Liver (tissue), 8 donors: ENCODE measurements at regions not wholly inside any gene's neighbourhood (a gene's known extent, or its start where the extent isn't known, plus 50 kb on each side); places are given as distances from the start of the nearest gene placed in this dataset.

Source experiments
- DNase-seq: peaks from one replicate; pipeline ENCODE4 v3.0.0-alpha.2; 2017; ENCODE audit warnings: low spot score
- H3K27ac ChIP-seq, 2 donors: one replicate each; pipeline ENCODE4 v1.7.0; 2013; ENCODE audit warnings: inconsistent platforms in 2 of 2, low read length in 2 of 2, control low read depth in 1 of 2, low read depth in 1 of 2, mild to moderate bottlenecking in 1 of 2
- H3K27me3 ChIP-seq, 4 donors: one replicate each; pipeline versions ENCODE4 v1.6.1 to v1.7.0; 2013; ENCODE audit warnings: low read length in 3 of 4, inconsistent platforms in 1 of 4, mild to moderate bottlenecking in 1 of 4, moderate library complexity in 1 of 4; ENCODE audit not compliant: control insufficient read depth in 4 of 4, insufficient read depth in 4 of 4
- H3K36me3 ChIP-seq, 4 donors: one replicate each; pipeline versions ENCODE4 v1.6.1 to v1.7.0; 2013; ENCODE audit warnings: low read length in 3 of 4, mild to moderate bottlenecking in 3 of 4, low read depth in 1 of 4, moderate library complexity in 1 of 4; ENCODE audit not compliant: control insufficient read depth in 4 of 4, insufficient read depth in 3 of 4
- H3K4me1 ChIP-seq, 4 donors: one replicate each; pipeline versions ENCODE4 v1.6.1 to v1.7.0; 2013; ENCODE audit warnings: low read length in 3 of 4, mild to moderate bottlenecking in 3 of 4, moderate library complexity in 1 of 4; ENCODE audit not compliant: control insufficient read depth in 4 of 4, insufficient read depth in 4 of 4
- H3K4me3 ChIP-seq, 3 donors: one replicate each; pipeline versions ENCODE4 v1.6.1 to v1.7.0; 2013; ENCODE audit warnings: low read length in 3 of 3, control low read depth in 1 of 3, low read depth in 1 of 3, mild to moderate bottlenecking in 1 of 3
- H3K9ac ChIP-seq, 2 donors: one replicate each; pipeline ENCODE4 v1.7.0; 2013; ENCODE audit warnings: low read length in 2 of 2, mild to moderate bottlenecking in 2 of 2, moderate library complexity in 2 of 2, control low read depth in 1 of 2, low read depth in 1 of 2
- H3K9me3 ChIP-seq, 4 donors: one replicate each; pipeline versions ENCODE4 v1.6.1 to v1.7.0; 2013; ENCODE audit warnings: low read length in 3 of 4; ENCODE audit not compliant: control insufficient read depth in 4 of 4
- ATF3 ChIP-seq: IDR thresholded peaks from 2 replicates; pipeline ENCODE4 v1.6.1; 2016; ENCODE audit warnings: antibody characterized with exemption
- CTCF ChIP-seq: fragments of 150-350 bp; IDR thresholded peaks from 2 replicates; pipeline ENCODE4 v1.5.1; 2017; ENCODE audit warnings: improper control_type of control experiment, low read depth, low read length; ENCODE audit not compliant: missing input control
- FOXA1 ChIP-seq: IDR thresholded peaks from 2 replicates; pipeline ENCODE4 v1.6.1; 2016; ENCODE audit warnings: antibody characterized with exemption
- GABPA ChIP-seq, 2 donors: IDR thresholded peaks in 1 of 2; conservative IDR thresholded peaks in 1 of 2; 2 replicates each; pipeline ENCODE4 v1.6.1; 2016; ENCODE audit warnings: antibody characterized with exemption in 2 of 2, mild to moderate bottlenecking in 1 of 2, moderate library complexity in 1 of 2
- HNF4A ChIP-seq, 2 donors: conservative IDR thresholded peaks; 2 replicates each; pipeline ENCODE4 v1.6.1; 2016; ENCODE audit warnings: antibody characterized with exemption in 2 of 2, mild to moderate bottlenecking in 2 of 2
- HNF4G ChIP-seq: IDR thresholded peaks from 2 replicates; pipeline ENCODE4 v1.6.1; 2016; ENCODE audit warnings: antibody characterized with exemption
- JUND ChIP-seq, 2 donors: IDR thresholded peaks; 2 replicates each; pipeline ENCODE4 v1.6.1; 2016; ENCODE audit warnings: antibody characterized with exemption in 2 of 2
- MAX ChIP-seq: IDR thresholded peaks from 2 replicates; pipeline ENCODE4 v1.6.1; 2016; ENCODE audit warnings: antibody characterized with exemption
- NR2F2 ChIP-seq: IDR thresholded peaks from 2 replicates; pipeline ENCODE4 v1.6.1; 2016; ENCODE audit warnings: antibody characterized with exemption
- RAD21 ChIP-seq, 2 donors: IDR thresholded peaks; 2 replicates each; pipeline ENCODE4 v1.6.1; 2016; ENCODE audit warnings: antibody characterized with exemption in 2 of 2, mild to moderate bottlenecking in 2 of 2
- REST ChIP-seq: IDR thresholded peaks from 2 replicates; pipeline ENCODE4 v1.6.1; 2016; ENCODE audit warnings: antibody characterized with exemption, mild to moderate bottlenecking
- RXRA ChIP-seq, 2 donors: IDR thresholded peaks; 2 replicates each; pipeline ENCODE4 v1.6.1; 2017 to 2018; ENCODE audit warnings: antibody characterized with exemption in 2 of 2, mild to moderate bottlenecking in 1 of 2
- TAF1 ChIP-seq: conservative IDR thresholded peaks from 2 replicates; pipeline ENCODE4 v1.6.1; 2016; ENCODE audit warnings: antibody characterized with exemption, mild to moderate bottlenecking
- YY1 ChIP-seq: IDR thresholded peaks from 2 replicates; pipeline ENCODE4 v1.6.1; 2016; ENCODE audit warnings: antibody characterized with exemption, mild to moderate bottlenecking
- ZBTB33 ChIP-seq: IDR thresholded peaks from 2 replicates; pipeline ENCODE4 v1.6.1; 2016; ENCODE audit warnings: antibody characterized with exemption
- WGBS: extraction: QIAGEN DNeasy Blood & Tissue Kit; methylation state at CpG from one replicate; pipeline ENCODE4 v1.1.7; 2013; 5-methylcytosine and 5-hydroxymethylcytosine counted together
- donor health status: healthy.
- donor health status: healthy.
- donor health status: healthy.
- donor health status: healthy.
- donor health status: healthy.

- Histone ChIP-seq H3K4me3 (no peak overlapping the region), H3K4me1 (no peaks in the 10 kb centered on the region), H3K27me3 (peaks cover 0 to 6% (median 2%) of the 10 kb centered on the region in 4 donors), H3K9me3 (peaks cover 0 to 9% (median 4%) of the 10 kb centered on the region in 4 donors), H3K9ac (no peak overlapping the region), H3K36me3 (no peaks in the 10 kb centered on the region), H3K27ac (no peak overlapping the region)
- DNase-seq, result no peak
- TF ChIP-seq NR2F2, result no peak
- no peak for TF ChIP-seq CTCF
- no peak for TF ChIP-seq TAF1
- TF ChIP-seq FOXA1, result no peak
- no peak for TF ChIP-seq REST
- TF ChIP-seq HNF4A (conservative IDR thresholded peaks at IDR 0.05), result no peak
- TF ChIP-seq GABPA (IDR thresholded peaks at IDR 0.05 in 1 of 2, conservative IDR thresholded peaks at IDR 0.05 in 1 of 2), result no peak
- no peak for TF ChIP-seq ATF3
- TF ChIP-seq YY1, result no peak
- no peak for TF ChIP-seq ZBTB33
- TF ChIP-seq MAX, result no peak
- no peak for TF ChIP-seq JUND (IDR thresholded peaks at IDR 0.05)
- 30% methylated on average over 4 of the region's 4 CpGs for WGBS
These were observed 216.5 kb downstream of the EFNB2 start for GRCh38 chr13:106318941-106319411.

- Histone ChIP-seq H3K4me1 (no peaks in the 10 kb centered on the region), H3K36me3 (no peaks in the 10 kb centered on the region), H3K9me3 (no peaks in the 10 kb centered on the region), H3K27me3 (peaks cover 0 to 6% (median 2%) of the 10 kb centered on the region in 4 donors), H3K9ac (no peak overlapping the region), H3K4me3 (no peak overlapping the region), H3K27ac (no peak overlapping the region)
- 62% methylated on average over 5 of the region's 5 CpGs for WGBS
- DNase-seq, result no peak
- TF ChIP-seq HNF4G, result no peak
- TF ChIP-seq CTCF, result no peak
- no peak for TF ChIP-seq JUND (IDR thresholded peaks at IDR 0.05)
- TF ChIP-seq FOXA1, result no peak
- no peak for TF ChIP-seq YY1
- TF ChIP-seq TAF1, result no peak
- no peak for TF ChIP-seq MAX
- no peak for TF ChIP-seq REST
- no peak for TF ChIP-seq ATF3
- TF ChIP-seq HNF4A (conservative IDR thresholded peaks at IDR 0.05), result no peak
- no peak for TF ChIP-seq NR2F2
- TF ChIP-seq RXRA (IDR thresholded peaks at IDR 0.05), result no peak
- no peak for TF ChIP-seq GABPA (IDR thresholded peaks at IDR 0.05 in 1 of 2, conservative IDR thresholded peaks at IDR 0.05 in 1 of 2)
- no peak for TF ChIP-seq RAD21 (IDR thresholded peaks at IDR 0.05)
These were observed 221.0 kb downstream of the EFNB2 start for GRCh38 chr13:106314417-106314816.
